ENCODE measurements at regions not wholly inside any gene's neighbourhood (a gene's known extent, or its start where the extent isn't known, plus 50 kb on each side); places are given as distances from the start of the nearest gene placed in this dataset.

DNA sequence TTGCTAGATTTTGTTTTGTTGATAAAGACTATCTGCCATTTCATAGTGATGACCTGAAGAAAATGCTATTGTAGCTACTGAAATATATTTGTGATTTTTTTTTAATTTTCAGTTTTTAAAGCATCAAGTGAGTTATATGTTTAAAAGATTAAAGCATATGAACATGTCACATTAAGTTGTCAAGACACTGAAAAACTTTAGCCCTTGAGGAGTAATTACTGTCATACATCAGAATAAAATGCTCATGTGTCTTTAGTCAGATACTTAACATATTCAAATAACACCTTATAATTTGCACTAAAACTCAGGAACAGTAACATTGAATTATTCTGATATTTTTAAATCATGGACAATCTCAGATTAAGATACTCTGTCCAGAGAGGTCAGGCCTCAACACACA lies 108.1 kb upstream of the ATXN7L3B start:
- no peak for FAIRE-seq
- H3K4me1 ChIP-seq = no peaks in the 10 kb centered on the region

DNA sequence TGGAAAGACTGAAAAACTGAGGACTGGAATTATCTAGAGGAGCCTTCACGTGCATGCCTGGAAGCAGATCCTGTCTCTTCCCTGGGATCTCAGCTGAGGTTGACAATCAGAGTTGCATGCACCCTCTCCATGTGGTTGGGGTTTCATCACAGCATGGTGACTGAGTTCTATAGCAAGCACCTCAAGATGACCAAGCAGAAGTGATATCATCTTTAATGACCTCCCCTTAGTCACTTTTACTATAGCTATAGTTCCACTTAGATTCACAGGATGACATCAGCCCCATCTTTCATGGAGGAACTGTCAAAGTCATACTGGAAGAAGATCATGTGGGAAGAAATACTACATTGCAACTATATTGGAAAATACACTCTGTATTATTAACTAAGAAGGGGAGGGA lies 105.8 kb upstream of the ATXN7L3B start:
- 59 to 76% methylated on average over 1 of the region's 1 CpG for WGBS, 2 donors
- no peak for ATAC-seq
- no peak overlapping the region for H3K4me3 ChIP-seq

More for the DNA sequence above, 108.1 kb upstream of the ATXN7L3B start:
- Histone ChIP-seq H3K9me3 (no peaks in the 10 kb centered on the region), H3K27ac (no peak overlapping the region), H3K27me3 (no peaks in the 10 kb centered on the region), H3K4me3 (no peak overlapping the region), H3K36me3 (no peaks in the 10 kb centered on the region)
- TF ChIP-seq, protein P1, sequence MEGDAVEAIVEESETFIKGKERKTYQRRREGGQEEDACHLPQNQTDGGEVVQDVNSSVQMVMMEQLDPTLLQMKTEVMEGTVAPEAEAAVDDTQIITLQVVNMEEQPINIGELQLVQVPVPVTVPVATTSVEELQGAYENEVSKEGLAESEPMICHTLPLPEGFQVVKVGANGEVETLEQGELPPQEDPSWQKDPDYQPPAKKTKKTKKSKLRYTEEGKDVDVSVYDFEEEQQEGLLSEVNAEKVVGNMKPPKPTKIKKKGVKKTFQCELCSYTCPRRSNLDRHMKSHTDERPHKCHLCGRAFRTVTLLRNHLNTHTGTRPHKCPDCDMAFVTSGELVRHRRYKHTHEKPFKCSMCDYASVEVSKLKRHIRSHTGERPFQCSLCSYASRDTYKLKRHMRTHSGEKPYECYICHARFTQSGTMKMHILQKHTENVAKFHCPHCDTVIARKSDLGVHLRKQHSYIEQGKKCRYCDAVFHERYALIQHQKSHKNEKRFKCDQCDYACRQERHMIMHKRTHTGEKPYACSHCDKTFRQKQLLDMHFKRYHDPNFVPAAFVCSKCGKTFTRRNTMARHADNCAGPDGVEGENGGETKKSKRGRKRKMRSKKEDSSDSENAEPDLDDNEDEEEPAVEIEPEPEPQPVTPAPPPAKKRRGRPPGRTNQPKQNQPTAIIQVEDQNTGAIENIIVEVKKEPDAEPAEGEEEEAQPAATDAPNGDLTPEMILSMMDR (IDR thresholded peaks at IDR 0.05) = no peak
- intact Hi-C loops (cut with DNase I) = no loop called here
- DNase-seq (no peak), ATAC-seq (no peak)

DNA sequence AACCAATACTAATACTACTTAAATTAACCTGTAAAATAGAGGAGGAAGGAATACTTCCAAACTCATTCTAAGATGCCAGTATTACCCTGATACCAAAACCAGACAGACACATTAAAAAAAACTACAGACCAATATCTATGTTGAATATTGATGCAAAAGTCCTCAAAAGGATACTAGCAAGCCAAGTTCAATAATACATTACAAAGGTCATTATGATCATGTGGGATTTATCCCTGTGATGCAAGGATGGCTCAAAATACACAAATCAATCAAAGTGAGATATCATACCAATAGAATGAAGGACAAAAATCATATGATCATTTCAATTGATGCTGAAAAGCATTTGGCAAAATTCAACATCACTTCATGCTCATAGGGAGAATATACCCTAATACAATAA lies 97.2 kb upstream of the ATXN7L3B start:
- no peak for FAIRE-seq
- no peak for ATAC-seq
- no peaks in the 10 kb centered on the region for H3K27me3 ChIP-seq

More for the DNA sequence above, 105.8 kb upstream of the ATXN7L3B start:
- H3K36me3 ChIP-seq = no peaks in the 10 kb centered on the region
- H3K4me1 ChIP-seq = no peaks in the 10 kb centered on the region
- no peaks in the 10 kb centered on the region for H3K9me3 ChIP-seq
- TF ChIP-seq, protein P1 (IDR thresholded peaks at IDR 0.05) = no peak
- no peak for FAIRE-seq
- intact Hi-C loops (cut with DNase I) = no loop called here
- DNase-seq = no peak
- no peak overlapping the region for H3K27ac ChIP-seq
- no peaks in the 10 kb centered on the region for H3K27me3 ChIP-seq

DNA sequence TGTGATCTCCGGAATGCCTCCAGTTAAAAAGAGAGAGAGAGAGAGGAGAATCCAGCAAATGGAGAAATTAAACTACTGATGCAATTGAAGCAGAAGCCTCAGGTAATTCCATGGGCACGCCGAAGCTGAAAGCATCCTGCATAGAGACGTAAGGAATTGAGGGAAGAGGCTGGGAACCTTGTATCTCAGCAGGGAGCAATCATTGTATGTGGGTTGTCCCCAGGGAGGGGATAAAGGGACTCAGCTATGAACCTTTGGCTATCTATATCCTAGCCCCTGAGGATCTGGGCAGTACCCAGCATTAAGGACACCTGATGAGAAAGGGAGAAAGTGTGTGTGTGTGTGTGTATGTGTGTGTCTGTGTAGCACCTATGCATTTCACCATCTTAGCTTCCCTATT lies 95.8 kb upstream of the ATXN7L3B start:
- Histone ChIP-seq H3K27me3 (no peaks in the 10 kb centered on the region), H3K4me1 (no peaks in the 10 kb centered on the region), H3K27ac (no peak overlapping the region), H3K36me3 (no peaks in the 10 kb centered on the region), H3K4me3 (no peak overlapping the region), H3K9me3 (no peaks in the 10 kb centered on the region)
- TF ChIP-seq, protein P1 (IDR thresholded peaks at IDR 0.05) = no peak
- intact Hi-C loops (cut with DNase I) = no loop called here
- DNase-seq (no peak), FAIRE-seq (no peak), ATAC-seq (no peak)
- 62 to 68% methylated on average over 4 of the region's 4 CpGs for WGBS, 2 donors

More for the DNA sequence above, 97.2 kb upstream of the ATXN7L3B start:
- no peaks in the 10 kb centered on the region for H3K4me1 ChIP-seq
- H3K36me3 ChIP-seq = no peaks in the 10 kb centered on the region
- TF ChIP-seq, protein P1 (IDR thresholded peaks at IDR 0.05) = no peak
- DNase-seq = no peak
- H3K9me3 ChIP-seq = no peaks in the 10 kb centered on the region
- no peak overlapping the region for H3K4me3 ChIP-seq
- H3K27ac ChIP-seq = no peak overlapping the region
- intact Hi-C loops (cut with DNase I) = no loop called here

DNA sequence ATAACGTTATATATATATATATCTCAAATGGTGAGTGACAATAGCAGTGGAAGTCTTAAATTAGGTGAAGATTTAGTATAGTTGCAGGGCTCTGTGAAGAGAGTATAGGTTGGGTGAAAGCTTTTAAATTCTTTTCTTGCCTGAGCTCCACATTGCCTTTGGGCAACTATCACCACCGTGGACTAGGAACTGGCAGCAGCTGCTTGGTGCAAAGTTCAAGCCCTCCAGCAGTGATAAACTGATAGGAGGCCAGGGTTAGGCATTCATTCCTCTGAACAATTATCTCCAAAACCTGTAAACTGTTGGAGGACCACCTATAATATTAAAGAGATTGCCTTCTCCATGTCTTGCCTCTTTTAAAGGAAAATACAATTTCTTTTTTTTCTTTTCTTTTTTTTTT lies 91.2 kb upstream of the ATXN7L3B start:
- H3K27me3 ChIP-seq = no peaks in the 10 kb centered on the region
- intact Hi-C loops (cut with DNase I) = no loop called here
- FAIRE-seq = no peak

More for the DNA sequence above, 91.2 kb upstream of the ATXN7L3B start:
- DNase-seq (no peak), ATAC-seq (no peak)
- no peaks in the 10 kb centered on the region for H3K4me1 ChIP-seq
- H3K9me3 ChIP-seq = no peaks in the 10 kb centered on the region
- no peak overlapping the region for H3K27ac ChIP-seq
- TF ChIP-seq, protein P1 (IDR thresholded peaks at IDR 0.05) = no peak
- WGBS, 2 donors = 60 to 73% methylated on average over 2 of the region's 2 CpGs
- no peaks in the 10 kb centered on the region for H3K36me3 ChIP-seq
- H3K4me3 ChIP-seq = no peak overlapping the region
